Thyroid gland (tissue), 4 donors: ENCODE measurements at regions not wholly inside any gene's neighbourhood (a gene's known extent, or its start where the extent isn't known, plus 50 kb on each side); places are given as distances from the start of the nearest gene placed in this dataset.
A peak's percentile ranks its signal among the peaks of the same experiment; 100 is the strongest.

Source experiments
- DNase-seq, 2 donors: peaks; one replicate each; pipeline ENCODE4 v3.0.0-alpha.2; 2019
- H3K27ac ChIP-seq, 3 donors: fragments of 200-600 bp; sonication (generic); 1 replicate in 2 of 3; 2 replicates in 1 of 3; pipeline ENCODE4 v1.5.1; 2016 to 2019; ENCODE audit warnings: mild to moderate bottlenecking in 1 of 3, moderate library complexity in 1 of 3
- H3K27me3 ChIP-seq: fragments of 200-600 bp; sonication (generic); one replicate; pipeline ENCODE4 v1.5.1; 2019
- H3K36me3 ChIP-seq, 2 donors: fragments of 200-600 bp; sonication (generic); one replicate each; pipeline ENCODE4 v1.5.1; 2016 to 2019
- H3K4me1 ChIP-seq, 2 donors: fragments of 200-600 bp; sonication (generic); one replicate each; pipeline ENCODE4 v1.5.1; 2017 to 2019
- H3K4me3 ChIP-seq, 3 donors: fragments of 200-600 bp; sonication (generic); replicated peaks in 1 of 3; 1 replicate in 2 of 3; 2 replicates in 1 of 3; pipeline ENCODE4 v1.5.1; 2016; ENCODE audit warnings: mild to moderate bottlenecking in 1 of 3
- H3K9me3 ChIP-seq: fragments of 200-600 bp; sonication (generic); one replicate; pipeline ENCODE4 v1.5.1; 2017
- POLR2A ChIP-seq, 2 donors: fragments of 450-650 bp; IDR thresholded peaks; one replicate each; pipeline ENCODE4 v1.6.1; 2017; ENCODE audit warnings: antibody characterized with exemption in 2 of 2, mild to moderate bottlenecking in 2 of 2, moderate library complexity in 1 of 2
- WGBS, 2 donors: methylation state at CpG; one replicate each; pipeline ENCODE4 v1.1.5; 2017; 5-methylcytosine and 5-hydroxymethylcytosine counted together
- intact Hi-C: fragments of 100-400 bp; cut with DNase I; formaldehyde crosslinking; loops from one replicate; pipeline ENCODE4 v1.15.1; 2023
- TF ChIP-seq, protein P1 (sequence below), 6 experiments: fragments of 200-600 bp in 3 of 6; fragments of 450-650 bp in 3 of 6; sonication (generic) in 3 of 6; IDR thresholded peaks; one replicate each; pipeline ENCODE4 v1.5.1; 2016 to 2019; ENCODE audit warnings: antibody characterized with exemption in 6 of 6, mild to moderate bottlenecking in 2 of 6, inconsistent platforms in 1 of 6, moderate library complexity in 1 of 6

DNA sequence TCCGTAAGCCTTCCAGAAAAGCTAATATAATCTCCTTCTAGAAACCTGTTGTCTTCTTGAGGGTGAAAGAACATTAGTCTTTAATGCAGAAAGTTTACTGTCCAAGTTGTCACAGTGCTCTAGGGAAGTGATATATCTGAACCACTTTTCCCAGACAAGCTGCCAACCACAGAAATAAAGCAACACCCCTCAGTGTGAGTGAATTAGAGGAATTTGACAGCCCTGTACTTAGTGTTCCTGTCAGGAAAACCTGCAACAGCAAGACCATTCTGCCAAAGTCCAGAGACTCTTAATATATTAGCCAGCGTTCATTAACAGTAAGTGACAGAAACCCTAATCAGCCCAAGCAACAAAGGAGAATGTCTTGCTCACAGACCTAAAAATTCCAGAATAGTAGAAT lies 137.7 kb downstream of the KATNIP start:
- WGBS, 2 donors: 90 to 92% methylated on average over 2 of the region's 2 CpGs
- Histone ChIP-seq H3K4me1 (peaks cover 0 to 3% of the 10 kb centered on the region in 2 donors), H3K27me3 (no peaks in the 10 kb centered on the region), H3K36me3 (peaks cover 0 to 5% of the 10 kb centered on the region in 2 donors), H3K27ac (peak overlapping the region in 1 of 3 donors; percentile 18), H3K9me3 (no peaks in the 10 kb centered on the region), H3K4me3 (no peak overlapping the region)
- intact Hi-C loops: no loop called here
- no peak for DNase-seq
- TF ChIP-seq, protein P1, sequence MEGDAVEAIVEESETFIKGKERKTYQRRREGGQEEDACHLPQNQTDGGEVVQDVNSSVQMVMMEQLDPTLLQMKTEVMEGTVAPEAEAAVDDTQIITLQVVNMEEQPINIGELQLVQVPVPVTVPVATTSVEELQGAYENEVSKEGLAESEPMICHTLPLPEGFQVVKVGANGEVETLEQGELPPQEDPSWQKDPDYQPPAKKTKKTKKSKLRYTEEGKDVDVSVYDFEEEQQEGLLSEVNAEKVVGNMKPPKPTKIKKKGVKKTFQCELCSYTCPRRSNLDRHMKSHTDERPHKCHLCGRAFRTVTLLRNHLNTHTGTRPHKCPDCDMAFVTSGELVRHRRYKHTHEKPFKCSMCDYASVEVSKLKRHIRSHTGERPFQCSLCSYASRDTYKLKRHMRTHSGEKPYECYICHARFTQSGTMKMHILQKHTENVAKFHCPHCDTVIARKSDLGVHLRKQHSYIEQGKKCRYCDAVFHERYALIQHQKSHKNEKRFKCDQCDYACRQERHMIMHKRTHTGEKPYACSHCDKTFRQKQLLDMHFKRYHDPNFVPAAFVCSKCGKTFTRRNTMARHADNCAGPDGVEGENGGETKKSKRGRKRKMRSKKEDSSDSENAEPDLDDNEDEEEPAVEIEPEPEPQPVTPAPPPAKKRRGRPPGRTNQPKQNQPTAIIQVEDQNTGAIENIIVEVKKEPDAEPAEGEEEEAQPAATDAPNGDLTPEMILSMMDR (IDR thresholded peaks at IDR 0.05): no peak
- TF ChIP-seq POLR2A (IDR thresholded peaks at IDR 0.05): no peak

DNA sequence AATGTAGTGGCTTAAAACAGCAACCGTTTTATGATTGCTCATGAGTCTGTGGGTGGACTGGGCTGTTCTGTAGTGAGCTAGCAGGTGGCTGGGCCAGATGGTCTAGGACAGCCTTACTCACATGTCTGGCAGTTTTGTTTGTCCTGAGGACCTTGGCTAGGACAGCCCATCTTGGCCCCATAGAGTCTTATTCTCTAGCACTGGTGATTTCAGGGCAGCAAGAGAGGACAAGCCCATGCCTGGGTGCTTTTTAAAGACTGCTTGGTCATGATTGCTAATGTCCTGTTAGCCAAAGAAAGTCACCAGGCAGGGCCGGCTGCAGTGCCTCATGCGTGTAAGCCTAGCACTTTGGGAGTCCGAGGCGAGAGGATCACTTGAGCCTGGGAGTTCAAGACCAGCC lies 139.8 kb downstream of the KATNIP start:
- no peak for TF ChIP-seq POLR2A (IDR thresholded peaks at IDR 0.05)
- TF ChIP-seq, protein P1 (IDR thresholded peaks at IDR 0.05): no peak
- Histone ChIP-seq H3K36me3 (no peaks in the 10 kb centered on the region), H3K27me3 (no peaks in the 10 kb centered on the region), H3K9me3 (no peaks in the 10 kb centered on the region), H3K4me3 (no peak overlapping the region), H3K4me1 (peaks cover 0 to 3% of the 10 kb centered on the region in 2 donors), H3K27ac (peak overlapping the region; percentile 18 to 50 (median 19))
- DNase-seq: peak; percentile 68 to 78
- 63 to 83% methylated on average over 4 to 5 of the region's 5 CpGs for WGBS, 2 donors
- intact Hi-C loops: loop anchor here (5.0 kb wide), 1 partner anchor 178 kb away; no protein-coding TSS in a partner anchor

DNA sequence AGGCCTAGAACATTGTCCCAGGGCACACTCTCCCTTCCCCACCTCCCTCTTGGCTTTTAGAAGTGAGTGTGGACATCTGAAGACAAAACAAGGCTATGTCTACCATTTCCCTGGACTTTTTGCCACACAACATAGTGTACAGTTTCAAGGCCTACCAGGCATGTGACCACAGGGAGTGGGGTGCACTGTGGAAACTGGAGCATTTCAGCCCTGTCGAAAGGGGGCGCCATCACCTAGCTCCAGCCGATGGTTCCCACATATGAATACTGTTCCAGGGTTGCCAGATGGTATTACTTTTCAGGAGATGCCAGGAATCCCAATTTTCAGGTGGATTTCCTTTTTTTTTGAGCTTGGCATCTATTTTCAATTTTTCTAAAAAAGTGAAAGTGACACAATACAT lies 140.7 kb downstream of the KATNIP start:
- peak overlapping the region in 1 of 3 donors; percentile 18 for H3K27ac ChIP-seq
- intact Hi-C loops: loop anchor here (5.0 kb wide), 1 partner anchor 177 kb away; no protein-coding TSS in a partner anchor
- DNase-seq: no peak
- TF ChIP-seq POLR2A (IDR thresholded peaks at IDR 0.05): no peak
- TF ChIP-seq, protein P1 (IDR thresholded peaks at IDR 0.05): peak in 4 of 6 experiments; percentile 29 to 44 (median 35)
- peaks cover 0 to 3% of the 10 kb centered on the region in 2 donors for H3K4me1 ChIP-seq
- H3K27me3 ChIP-seq: no peaks in the 10 kb centered on the region
- H3K4me3 ChIP-seq: no peak overlapping the region
- 27 to 44% methylated on average over 3 of the region's 3 CpGs for WGBS, 2 donors
- H3K36me3 ChIP-seq: no peaks in the 10 kb centered on the region
- H3K9me3 ChIP-seq: no peaks in the 10 kb centered on the region

DNA sequence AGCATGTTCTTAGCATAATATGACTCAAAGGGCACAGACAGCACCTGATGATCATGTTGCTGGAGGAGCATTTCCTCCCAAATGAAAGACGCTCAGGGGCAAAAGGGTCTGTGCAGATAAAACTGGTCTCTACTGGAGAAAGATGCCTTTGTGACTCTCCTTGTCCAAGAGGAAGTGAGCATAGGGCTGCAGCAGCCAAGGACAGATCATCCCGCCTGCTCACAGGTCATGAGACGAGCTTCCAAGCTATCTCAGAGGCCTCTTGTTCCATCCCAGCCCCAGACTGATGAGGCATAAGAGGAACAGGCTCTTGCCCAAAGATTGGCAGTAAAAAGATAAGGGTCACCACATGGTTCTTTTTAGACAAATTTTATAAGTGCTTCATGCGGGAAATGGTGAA lies 141.8 kb downstream of the KATNIP start:
- no peak overlapping the region for H3K4me3 ChIP-seq
- H3K27ac ChIP-seq: no peak overlapping the region
- no peaks in the 10 kb centered on the region for H3K36me3 ChIP-seq
- H3K9me3 ChIP-seq: no peaks in the 10 kb centered on the region
- DNase-seq: no peak
- WGBS, 2 donors: 90 to 92% methylated on average over 4 of the region's 4 CpGs
- TF ChIP-seq POLR2A (IDR thresholded peaks at IDR 0.05): no peak
- TF ChIP-seq, protein P1 (IDR thresholded peaks at IDR 0.05): no peak
- intact Hi-C loops: loop anchor here (5.0 kb wide), 1 partner anchor 176 kb away; no protein-coding TSS in a partner anchor
- H3K27me3 ChIP-seq: no peaks in the 10 kb centered on the region
- H3K4me1 ChIP-seq: peaks cover 0 to 3% of the 10 kb centered on the region in 2 donors

DNA sequence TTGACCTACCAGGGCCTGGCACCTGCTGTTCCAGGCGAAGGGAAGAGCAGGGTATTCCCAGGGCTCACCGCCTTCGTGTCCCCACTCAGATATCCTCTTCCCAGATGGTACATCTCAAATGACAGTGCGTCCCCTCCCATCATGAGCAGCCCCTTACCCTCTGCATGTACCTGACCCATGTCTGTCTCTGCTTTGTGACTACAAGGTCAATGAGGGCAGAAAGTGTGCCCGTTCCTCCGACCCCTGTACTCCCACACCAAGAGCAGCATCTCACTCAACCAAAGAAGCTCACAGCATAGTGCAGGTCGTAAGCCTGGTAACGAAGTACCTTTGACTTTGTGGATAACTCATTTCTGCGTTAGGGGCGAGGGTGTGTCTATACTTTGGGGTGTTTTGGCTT lies 142.6 kb downstream of the KATNIP start:
- no peak overlapping the region for H3K4me3 ChIP-seq
- TF ChIP-seq POLR2A (IDR thresholded peaks at IDR 0.05): no peak
- TF ChIP-seq, protein P1 (IDR thresholded peaks at IDR 0.05): no peak
- DNase-seq: no peak
- intact Hi-C loops: loop anchor here (5.0 kb wide), 1 partner anchor 175 kb away; no protein-coding TSS in a partner anchor
- 94 to 96% methylated on average over 10 of the region's 10 CpGs for WGBS, 2 donors
- no peaks in the 10 kb centered on the region for H3K27me3 ChIP-seq
- peaks cover 0 to 3% of the 10 kb centered on the region in 2 donors for H3K4me1 ChIP-seq
- no peak overlapping the region for H3K27ac ChIP-seq
- H3K9me3 ChIP-seq: no peaks in the 10 kb centered on the region
- H3K36me3 ChIP-seq: no peaks in the 10 kb centered on the region
